ENCODE measurements at regions not wholly inside any gene's neighbourhood (a gene's known extent, or its start where the extent isn't known, plus 50 kb on each side); places are given as distances from the start of the nearest gene placed in this dataset.

- Histone ChIP-seq H3K4me3 (ENCODE audit: insufficient read depth, low read length) (no peak overlapping the region), H2AFZ (ENCODE audit: low read length) (no peak overlapping the region), H3K4me1 (ENCODE audit: insufficient read depth, low read length) (no peaks in the 10 kb centered on the region), H4K20me1 (ENCODE audit: insufficient read depth, low read length) (no peaks in the 10 kb centered on the region), H3K9me3 (ENCODE audit: low read depth, low read length) (no peaks in the 10 kb centered on the region), H3K27me3 (ENCODE audit: insufficient read depth, low read length) (no peaks in the 10 kb centered on the region), H3K27ac (ENCODE audit: low read depth, low read length) (no peak overlapping the region), H3K79me2 (ENCODE audit: insufficient read depth, low read length) (no peaks in the 10 kb centered on the region), H3K36me3 (ENCODE audit: insufficient read depth, low read length) (no peaks in the 10 kb centered on the region), H3K4me2 (ENCODE audit: insufficient read depth, low read length) (no peak overlapping the region)
- DNase-seq (ENCODE audit: insufficient read length, low spot score, missing footprints) = no peak
- no peak for TF ChIP-seq CTCF (IDR thresholded peaks at IDR 0.05; ENCODE audit: extremely low read depth, low read depth, low read length)
Measured at GRCh38 chr5:164998590-164998989, 1493.2 kb downstream of the MAT2B start.

GRCh38 chr5:165000479-165001190 lies 1495.2 kb downstream of the MAT2B start:
- H3K27me3 ChIP-seq (ENCODE audit: insufficient read depth, low read length) = no peaks in the 10 kb centered on the region
- H3K4me2 ChIP-seq (ENCODE audit: insufficient read depth, low read length) = no peak overlapping the region
- H3K4me1 ChIP-seq (ENCODE audit: insufficient read depth, low read length) = no peaks in the 10 kb centered on the region

GRCh38 chr5:165003283-165003682 lies 1497.9 kb downstream of the MAT2B start:
- no peak for DNase-seq (ENCODE audit: insufficient read length, low spot score, missing footprints)

More at GRCh38 chr5:165000479-165001190, 1495.2 kb downstream of the MAT2B start:
- Histone ChIP-seq H3K79me2 (ENCODE audit: insufficient read depth, low read length) (no peaks in the 10 kb centered on the region), H3K27ac (ENCODE audit: low read depth, low read length) (no peak overlapping the region), H3K4me3 (ENCODE audit: insufficient read depth, low read length) (no peak overlapping the region), H4K20me1 (ENCODE audit: insufficient read depth, low read length) (no peaks in the 10 kb centered on the region), H3K36me3 (ENCODE audit: insufficient read depth, low read length) (no peaks in the 10 kb centered on the region), H3K9me3 (ENCODE audit: low read depth, low read length) (no peaks in the 10 kb centered on the region), H2AFZ (ENCODE audit: low read length) (no peak overlapping the region)
- TF ChIP-seq CTCF (IDR thresholded peaks at IDR 0.05; ENCODE audit: extremely low read depth, low read depth, low read length) = no peak
- no peak for DNase-seq (ENCODE audit: insufficient read length, low spot score, missing footprints)

More at GRCh38 chr5:165003283-165003682, 1497.9 kb downstream of the MAT2B start:
- no peaks in the 10 kb centered on the region for H4K20me1 ChIP-seq (ENCODE audit: insufficient read depth, low read length)
- H3K4me2 ChIP-seq (ENCODE audit: insufficient read depth, low read length) = no peak overlapping the region
- no peaks in the 10 kb centered on the region for H3K4me1 ChIP-seq (ENCODE audit: insufficient read depth, low read length)
- H3K4me3 ChIP-seq (ENCODE audit: insufficient read depth, low read length) = no peak overlapping the region
- TF ChIP-seq CTCF (IDR thresholded peaks at IDR 0.05; ENCODE audit: extremely low read depth, low read depth, low read length) = no peak
- no peak overlapping the region for H2AFZ ChIP-seq (ENCODE audit: low read length)
- no peak overlapping the region for H3K27ac ChIP-seq (ENCODE audit: low read depth, low read length)
- no peaks in the 10 kb centered on the region for H3K27me3 ChIP-seq (ENCODE audit: insufficient read depth, low read length)
- H3K9me3 ChIP-seq (ENCODE audit: low read depth, low read length) = no peaks in the 10 kb centered on the region
- no peaks in the 10 kb centered on the region for H3K79me2 ChIP-seq (ENCODE audit: insufficient read depth, low read length)
- H3K36me3 ChIP-seq (ENCODE audit: insufficient read depth, low read length) = no peaks in the 10 kb centered on the region
